Activated CD4-positive, alpha-beta T cell treated with anti-CD3 and anti-CD28 coated beads, Interleukin-2, Interleukin-6, amounts not matched to agents 100 ng/mL and 50 ng/mL, durations not matched to agents 16 hours and 8 hours (primary cell): ENCODE measurements at regions not wholly inside any gene's neighbourhood (a gene's known extent, or its start where the extent isn't known, plus 50 kb on each side); places are given as distances from the start of the nearest gene placed in this dataset.
A peak's percentile ranks its signal among the peaks of the same experiment; 100 is the strongest.
"Not testable (repeated sequence)": the region's sequence is repeated elsewhere in the genome, so short reads cannot be mapped to it uniquely, and the experiment has no call there.

ENCODE experiments used
- DNase-seq: peaks from one replicate; pipeline ENCODE4 v3.0.0-alpha.2; 2020

- DNase-seq, result no peak
Measured at GRCh38 chr2:191476901-191477300, 201.0 kb upstream of the NABP1 start.

GRCh38 chr2:191478799-191479679 lies 198.9 kb upstream of the NABP1 start:
- no peak for DNase-seq

- no peak for DNase-seq
Measured at GRCh38 chr2:191479680-191480023, 198.3 kb upstream of the NABP1 start.

GRCh38 chr2:191481305-191482070 lies 196.4 kb upstream of the NABP1 start:
- DNase-seq, result no peak

GRCh38 chr2:191483117-191483516 lies 194.8 kb upstream of the NABP1 start:
- DNase-seq, result no peak

- DNase-seq, result peak; percentile 7
Measured at GRCh38 chr2:191486584-191487320, 191.2 kb upstream of the NABP1 start.

- no peak for DNase-seq
Measured at GRCh38 chr2:191488135-191488534, 189.8 kb upstream of the NABP1 start.

- DNase-seq, result no peak
Measured at GRCh38 chr2:191489177-191489576, 188.8 kb upstream of the NABP1 start.

GRCh38 chr2:191496838-191497237 lies 181.1 kb upstream of the NABP1 start:
- DNase-seq, result no peak

- DNase-seq, result no peak
Measured at GRCh38 chr2:191497822-191498221, 180.1 kb upstream of the NABP1 start.

GRCh38 chr2:191499050-191499449 lies 178.9 kb upstream of the NABP1 start:
- DNase-seq, result no peak

GRCh38 chr2:191499874-191500565 lies 177.9 kb upstream of the NABP1 start:
- no peak for DNase-seq

GRCh38 chr2:191500566-191500883 lies 177.4 kb upstream of the NABP1 start:
- DNase-seq, result no peak

- no peak for DNase-seq
Measured at GRCh38 chr2:191500884-191501560, 176.9 kb upstream of the NABP1 start.

GRCh38 chr2:191501561-191502168 lies 176.3 kb upstream of the NABP1 start:
- DNase-seq, result no peak

GRCh38 chr2:191506515-191506914 lies 171.4 kb upstream of the NABP1 start:
- DNase-seq, result no peak

GRCh38 chr2:191507252-191507853 lies 170.6 kb upstream of the NABP1 start:
- not testable (repeated sequence) for DNase-seq

GRCh38 chr2:191508738-191509137 lies 169.2 kb upstream of the NABP1 start:
- DNase-seq, result no peak

- no peak for DNase-seq
Measured at GRCh38 chr2:191512216-191512835, 165.6 kb upstream of the NABP1 start.

GRCh38 chr2:191512874-191513273 lies 165.1 kb upstream of the NABP1 start:
- DNase-seq, result no peak

- DNase-seq, result no peak
Measured at GRCh38 chr2:191514613-191515012, 163.3 kb upstream of the NABP1 start.
